K562 (cell line): ENCODE measurements at regions not wholly inside any gene's neighbourhood (a gene's known extent, or its start where the extent isn't known, plus 50 kb on each side); places are given as distances from the start of the nearest gene placed in this dataset.

ENCODE experiments used
- CBX5 ChIP-seq: IDR thresholded peaks from 2 replicates; pipeline ENCODE4 v1.6.1; 2014; ENCODE audit warnings: low read depth, borderline replicate concordance
- EP300 ChIP-seq: IDR thresholded peaks from 2 replicates; pipeline ENCODE4 v1.6.1; 2012; ENCODE audit warnings: low read length, improper control_type of control experiment
- HMGXB4 ChIP-seq: sonication (generic); formaldehyde crosslinking; IDR thresholded peaks from 2 replicates; pipeline ENCODE4 v1.8.1; 2023; ENCODE audit warnings: mild to moderate bottlenecking, missing genetic modification reagents
- MAFF ChIP-seq: IDR thresholded peaks from 2 replicates; pipeline ENCODE4 v1.6.1; 2012; ENCODE audit warnings: low read length, improper control_type of control experiment
- MTA3 ChIP-seq: fragments of 450-650 bp; formaldehyde crosslinking; IDR thresholded peaks from 2 replicates; pipeline ENCODE4 v1.6.1; 2017; ENCODE audit warnings: mild to moderate bottlenecking, borderline replicate concordance
- POLR2A ChIP-seq: fragments of 450-650 bp; conservative IDR thresholded peaks from 2 replicates; pipeline ENCODE4 v1.6.1; 2016
- USF1 ChIP-seq: sonication (generic); formaldehyde crosslinking; IDR thresholded peaks from 2 replicates; pipeline ENCODE4 v1.9.0; 2022; ENCODE audit warnings: mild to moderate bottlenecking, missing genetic modification reagents
- YY1 ChIP-seq, 3 experiments: IDR thresholded peaks; 2 replicates each; pipeline ENCODE4 v1.6.1; 2011; ENCODE audit warnings: low read length in 2 of 3, mild to moderate bottlenecking in 2 of 3, moderate library complexity in 2 of 3, borderline replicate concordance in 1 of 3, control low read depth in 1 of 3, low read depth in 1 of 3; ENCODE audit not compliant: insufficient read depth in 3 of 3, insufficient replicate concordance in 2 of 3, control insufficient read depth in 1 of 3, insufficient read length in 1 of 3; ENCODE audit errors: extremely low read depth in 1 of 3
- ZKSCAN8 ChIP-seq: fragments of 200-800 bp; sonication (Bioruptor generic); IDR thresholded peaks from 2 replicates; pipeline ENCODE4 v1.6.1; 2016; ENCODE audit warnings: missing genetic modification characterization, missing compliant biosample characterization
- TF ChIP-seq, protein P1 (sequence below), 3 experiments: IDR thresholded peaks in 2 of 3; conservative IDR thresholded peaks in 1 of 3; 2 replicates each; pipeline ENCODE4 v1.5.1; 2011 to 2012; ENCODE audit warnings: low read length in 3 of 3, mild to moderate bottlenecking in 3 of 3, control low read depth in 2 of 3, improper control_type of control experiment in 1 of 3, inconsistent platforms in 1 of 3, low read depth in 1 of 3, mixed read lengths in 1 of 3, moderate library complexity in 1 of 3; ENCODE audit not compliant: insufficient read depth in 2 of 3

DNA sequence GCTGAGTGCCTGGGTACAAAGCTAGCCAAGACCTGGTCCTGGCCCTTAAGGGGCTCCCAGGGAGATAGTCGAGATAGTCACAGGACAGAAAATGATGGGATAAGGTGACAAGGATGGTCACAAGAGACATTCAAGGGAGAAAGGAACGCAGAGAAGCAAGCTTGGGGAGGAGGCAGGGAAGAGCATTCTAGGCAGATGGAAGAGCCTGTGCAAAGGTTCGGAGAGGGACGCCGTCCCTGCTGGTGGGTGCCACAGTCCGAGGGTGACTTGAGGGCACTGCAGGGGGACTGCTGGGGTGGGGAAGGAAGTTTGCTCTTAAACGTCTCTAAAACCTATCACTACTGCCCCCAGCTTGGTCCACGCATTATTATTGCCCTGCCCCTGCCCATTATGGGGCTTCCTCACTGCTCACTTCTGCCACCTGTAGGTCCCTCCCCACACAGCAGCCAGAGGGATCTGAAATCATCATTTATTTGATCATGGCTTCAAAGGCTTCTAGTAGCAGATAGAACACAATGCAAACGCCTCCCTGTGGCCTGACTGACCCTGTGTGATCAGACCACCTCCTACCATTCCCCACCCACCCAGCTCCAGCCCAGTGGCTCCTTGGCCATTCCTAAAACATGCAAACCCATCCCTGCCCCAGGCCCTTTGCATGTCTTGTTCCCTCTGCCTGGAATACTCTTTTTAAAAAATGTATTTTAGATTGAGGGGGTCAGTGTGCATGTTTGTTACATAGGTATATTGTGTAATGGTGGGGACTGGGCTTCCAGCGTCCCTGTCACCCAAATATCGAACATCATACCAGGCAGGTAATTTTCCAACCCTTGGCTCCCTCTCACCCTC is 60.3 kb downstream of the RMI2 start:
- TF ChIP-seq YY1 (IDR thresholded peaks at IDR 0.05; ENCODE audit: borderline replicate concordance in 1 of 3, control insufficient read depth in 1 of 3, extremely low read depth in 1 of 3, insufficient read depth in 3 of 3, insufficient read length in 1 of 3, insufficient replicate concordance in 2 of 3, low read depth in 1 of 3, low read length in 2 of 3) (no peak), HMGXB4 (no peak), POLR2A (no peak), MAFF (no peak), ZKSCAN8 (CRISPR knock-in tag) (no peak), MTA3 (no peak), CBX5 (no peak), EP300 (no peak), USF1 (CRISPR knock-in tag) (no peak)
- TF ChIP-seq, protein P1, sequence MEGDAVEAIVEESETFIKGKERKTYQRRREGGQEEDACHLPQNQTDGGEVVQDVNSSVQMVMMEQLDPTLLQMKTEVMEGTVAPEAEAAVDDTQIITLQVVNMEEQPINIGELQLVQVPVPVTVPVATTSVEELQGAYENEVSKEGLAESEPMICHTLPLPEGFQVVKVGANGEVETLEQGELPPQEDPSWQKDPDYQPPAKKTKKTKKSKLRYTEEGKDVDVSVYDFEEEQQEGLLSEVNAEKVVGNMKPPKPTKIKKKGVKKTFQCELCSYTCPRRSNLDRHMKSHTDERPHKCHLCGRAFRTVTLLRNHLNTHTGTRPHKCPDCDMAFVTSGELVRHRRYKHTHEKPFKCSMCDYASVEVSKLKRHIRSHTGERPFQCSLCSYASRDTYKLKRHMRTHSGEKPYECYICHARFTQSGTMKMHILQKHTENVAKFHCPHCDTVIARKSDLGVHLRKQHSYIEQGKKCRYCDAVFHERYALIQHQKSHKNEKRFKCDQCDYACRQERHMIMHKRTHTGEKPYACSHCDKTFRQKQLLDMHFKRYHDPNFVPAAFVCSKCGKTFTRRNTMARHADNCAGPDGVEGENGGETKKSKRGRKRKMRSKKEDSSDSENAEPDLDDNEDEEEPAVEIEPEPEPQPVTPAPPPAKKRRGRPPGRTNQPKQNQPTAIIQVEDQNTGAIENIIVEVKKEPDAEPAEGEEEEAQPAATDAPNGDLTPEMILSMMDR (IDR thresholded peaks at IDR 0.05 in 2 of 3, conservative IDR thresholded peaks at IDR 0.05 in 1 of 3; ENCODE audit: insufficient read depth in 2 of 3, low read depth in 1 of 3, low read length in 3 of 3), result peak; percentile 72 to 77 (median 76)
